RWPE1 (cell line): ENCODE measurements at regions not wholly inside any gene's neighbourhood (a gene's known extent, or its start where the extent isn't known, plus 50 kb on each side); places are given as distances from the start of the nearest gene placed in this dataset.

ENCODE experiments used
- CTCF ChIA-PET: fragments of 350-600 bp; sonication (Branson Sonifier 250); formaldehyde crosslinking; extraction: SDS; loops from one replicate; lab custom pipeline; 2021; lab: Yijun Ruan, JAX
- POLR2A ChIA-PET: fragments of 400-600 bp; formaldehyde crosslinking; extraction: SDS; loops from one replicate; lab custom pipeline; 2020; ENCODE audit warnings: antibody characterized with exemption; ENCODE audit not compliant: low non-redundant PET; lab: Yijun Ruan, JAX
- DNase-seq: peaks from one replicate; pipeline ENCODE4 v3.0.0; 2012; ENCODE audit warnings: low spot score
- H3K27ac ChIP-seq: fragments of 450-650 bp; 2 replicates; pipeline ENCODE4 v1.5.1; 2017
- CTCF ChIP-seq: fragments of 450-650 bp; conservative IDR thresholded peaks from 2 replicates; pipeline ENCODE4 v1.5.1; 2017; ENCODE audit warnings: low read depth, mild to moderate bottlenecking

DNA sequence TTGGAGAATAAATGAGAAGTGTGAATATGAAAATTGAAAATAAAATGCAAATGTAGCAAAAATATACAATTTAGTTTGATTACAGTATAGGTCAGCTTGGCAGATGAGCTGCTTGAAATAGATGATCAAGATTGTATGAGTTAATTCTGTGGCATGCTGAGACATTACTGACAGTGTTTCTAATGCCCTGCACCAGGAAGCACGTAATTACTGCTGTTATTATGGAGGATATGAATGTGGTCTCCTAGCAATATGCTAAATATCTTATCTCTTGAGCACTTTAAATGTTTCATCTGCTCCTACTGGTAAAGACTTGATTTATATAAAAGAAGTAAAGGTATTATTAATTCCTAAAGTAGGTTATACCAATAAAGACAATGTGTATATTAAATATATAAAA is 1015.5 kb downstream of the PLOD2 start:
- POLR2A ChIA-PET: no interaction called here
- TF ChIP-seq CTCF: no peak
- no peak overlapping the region for H3K27ac ChIP-seq
- no peak for DNase-seq
- CTCF ChIA-PET: no interaction called here

- no peak for DNase-seq
- ChIA-PET POLR2A (no interaction called here), CTCF (no interaction called here)
- H3K27ac ChIP-seq: no peak overlapping the region
- no peak for TF ChIP-seq CTCF
Measured at GRCh38 chr3:145159640-145160039, 1001.3 kb downstream of the PLOD2 start.

- H3K27ac ChIP-seq: no peak overlapping the region
- CTCF ChIA-PET: no interaction called here
- POLR2A ChIA-PET: no interaction called here
- no peak for DNase-seq
- TF ChIP-seq CTCF: no peak
Measured at GRCh38 chr3:145170121-145170520, 990.9 kb downstream of the PLOD2 start.

- CTCF ChIA-PET: no interaction called here
- H3K27ac ChIP-seq: no peak overlapping the region
- DNase-seq: no peak
- TF ChIP-seq CTCF: no peak
- POLR2A ChIA-PET: no interaction called here
Measured at GRCh38 chr3:145175626-145176025, 985.4 kb downstream of the PLOD2 start.

GRCh38 chr3:145176907-145177306 is 984.1 kb downstream of the PLOD2 start:
- no peak for TF ChIP-seq CTCF
- ChIA-PET POLR2A (no interaction called here), CTCF (no interaction called here)
- H3K27ac ChIP-seq: no peak overlapping the region
- no peak for DNase-seq

DNA sequence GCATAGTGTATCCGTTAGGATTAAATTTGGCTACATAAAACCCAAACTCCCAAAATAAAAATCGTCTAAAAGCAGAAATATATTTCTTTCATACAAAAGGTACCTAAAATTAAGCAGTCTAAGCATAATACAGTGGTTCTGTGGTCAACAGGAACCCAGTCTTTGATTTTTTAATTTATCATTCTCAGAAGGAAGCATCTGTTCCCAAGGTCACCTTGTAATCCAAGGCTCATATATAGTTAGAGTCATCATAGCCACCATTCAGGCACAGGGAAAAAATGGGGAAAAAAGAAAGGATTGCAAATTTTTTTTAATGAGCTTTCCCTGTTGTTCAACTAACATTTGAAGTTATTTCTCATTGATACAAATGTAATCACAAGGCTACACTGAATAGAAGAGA is 983.2 kb downstream of the PLOD2 start:
- no peak overlapping the region for H3K27ac ChIP-seq
- ChIA-PET CTCF (no interaction called here), POLR2A (no interaction called here)
- DNase-seq: no peak
- TF ChIP-seq CTCF: no peak
